ENCODE measurements at regions not wholly inside any gene's neighbourhood (a gene's known extent, or its start where the extent isn't known, plus 50 kb on each side); places are given as distances from the start of the nearest gene placed in this dataset.

- H2AFZ ChIP-seq (ENCODE audit: control insufficient read depth, low read length), result no peak overlapping the region
- no peaks in the 10 kb centered on the region for H3K27me3 ChIP-seq (ENCODE audit: control insufficient read depth, extremely low read depth, insufficient read depth, low read length)
- no peak overlapping the region for H3K9ac ChIP-seq (ENCODE audit: control insufficient read depth, extremely low read depth, insufficient read depth, low read length)
- no peaks in the 10 kb centered on the region for H4K20me1 ChIP-seq (ENCODE audit: control insufficient read depth, extremely low read depth, insufficient read depth, low read length)
- FAIRE-seq, result no peak
- no peak for TF ChIP-seq EZH2 (IDR thresholded peaks at IDR 0.05; ENCODE audit: low read length)
- TF ChIP-seq CTCF (optimal IDR thresholded peaks at IDR 0.05 in 1 of 3, IDR thresholded peaks at IDR 0.05 in 1 of 3, conservative IDR thresholded peaks at IDR 0.05 in 1 of 3; ENCODE audit: extremely low read depth in 1 of 3, insufficient read depth in 2 of 3, low read length in 3 of 3), result no peak
- no peaks in the 10 kb centered on the region for H3K9me3 ChIP-seq (ENCODE audit: control insufficient read depth, low read depth, low read length)
- no peak overlapping the region for H3K4me3 ChIP-seq (ENCODE audit: control insufficient read depth in 2 of 3, extremely low read depth in 1 of 3, insufficient read depth in 2 of 3, low read depth in 1 of 3, low read length in 3 of 3)
- no peak overlapping the region for H3K27ac ChIP-seq (ENCODE audit: control insufficient read depth, insufficient read depth, low read length)
- peaks cover 10% of the 10 kb centered on the region for H3K4me1 ChIP-seq (ENCODE audit: control insufficient read depth, extremely low read depth, insufficient read depth, low read length)
- no peak overlapping the region for H3K4me2 ChIP-seq (ENCODE audit: control insufficient read depth, extremely low read depth, insufficient read depth, low read depth, low read length)
- H3K36me3 ChIP-seq (ENCODE audit: control insufficient read depth in 2 of 2, extremely low read depth in 1 of 2, insufficient read depth in 2 of 2, low read length in 2 of 2), result no peaks in the 10 kb centered on the region
- dilution Hi-C loops (cut with MboI; ENCODE audit: extremely low pct_ligation_motif_present, low sequenced_read_pairs), result no loop called here
- H3K79me2 ChIP-seq (ENCODE audit: control insufficient read depth, insufficient read depth, low read length), result no peaks in the 10 kb centered on the region
- no peaks in the 10 kb centered on the region for H3K9me1 ChIP-seq (ENCODE audit: control insufficient read depth, extremely low read depth, insufficient read depth, low read length)
- DNase-seq (ENCODE audit: low read depth, low spot score), result no peak
Measured at GRCh38 chr2:150095361-150096095, 391.9 kb downstream of the RND3 start.

- no peaks in the 10 kb centered on the region for H3K9me1 ChIP-seq (ENCODE audit: control insufficient read depth, extremely low read depth, insufficient read depth, low read length)
- H3K9ac ChIP-seq (ENCODE audit: control insufficient read depth, extremely low read depth, insufficient read depth, low read length), result no peak overlapping the region
- no peak overlapping the region for H3K27ac ChIP-seq (ENCODE audit: control insufficient read depth, insufficient read depth, low read length)
- H3K4me1 ChIP-seq (ENCODE audit: control insufficient read depth, extremely low read depth, insufficient read depth, low read length), result no peaks in the 10 kb centered on the region
- no peak overlapping the region for H3K4me3 ChIP-seq (ENCODE audit: control insufficient read depth in 2 of 3, extremely low read depth in 1 of 3, insufficient read depth in 2 of 3, low read depth in 1 of 3, low read length in 3 of 3)
- no peaks in the 10 kb centered on the region for H3K27me3 ChIP-seq (ENCODE audit: control insufficient read depth, extremely low read depth, insufficient read depth, low read length)
- no peaks in the 10 kb centered on the region for H3K36me3 ChIP-seq (ENCODE audit: control insufficient read depth in 2 of 2, extremely low read depth in 1 of 2, insufficient read depth in 2 of 2, low read length in 2 of 2)
- no peaks in the 10 kb centered on the region for H4K20me1 ChIP-seq (ENCODE audit: control insufficient read depth, extremely low read depth, insufficient read depth, low read length)
- TF ChIP-seq EZH2 (IDR thresholded peaks at IDR 0.05; ENCODE audit: low read length) (no peak), CTCF (optimal IDR thresholded peaks at IDR 0.05 in 1 of 3, IDR thresholded peaks at IDR 0.05 in 1 of 3, conservative IDR thresholded peaks at IDR 0.05 in 1 of 3; ENCODE audit: extremely low read depth in 1 of 3, insufficient read depth in 2 of 3, low read length in 3 of 3) (no peak)
- FAIRE-seq (no peak), DNase-seq (ENCODE audit: low read depth, low spot score) (no peak)
- no peak overlapping the region for H3K4me2 ChIP-seq (ENCODE audit: control insufficient read depth, extremely low read depth, insufficient read depth, low read depth, low read length)
- dilution Hi-C loops (cut with MboI; ENCODE audit: extremely low pct_ligation_motif_present, low sequenced_read_pairs), result no loop called here
- no peak overlapping the region for H2AFZ ChIP-seq (ENCODE audit: control insufficient read depth, low read length)
- no peaks in the 10 kb centered on the region for H3K79me2 ChIP-seq (ENCODE audit: control insufficient read depth, insufficient read depth, low read length)
- no peaks in the 10 kb centered on the region for H3K9me3 ChIP-seq (ENCODE audit: control insufficient read depth, low read depth, low read length)
Measured at GRCh38 chr2:150091846-150092245, 395.6 kb downstream of the RND3 start.

Measured in keratinocyte (primary cell).